Umbilical cord (tissue), 1 donor: ENCODE measurements at regions not wholly inside any gene's neighbourhood (a gene's known extent, or its start where the extent isn't known, plus 50 kb on each side); places are given as distances from the start of the nearest gene placed in this dataset.

Experiments used
- DNase-seq: peaks from one replicate; pipeline ENCODE4 v3.0.0-alpha.2; 2015; ENCODE audit warnings: low spot score

- DNase-seq = no peak
These were observed 216.3 kb downstream of the EFHB start for GRCh38 chr3:19717736-19718135.

- no peak for DNase-seq
These were observed 222.7 kb downstream of the EFHB start for GRCh38 chr3:19711160-19711782.

- no peak for DNase-seq
These were observed 231.5 kb downstream of the EFHB start for GRCh38 chr3:19702416-19703078.

- no peak for DNase-seq
These were observed 245.2 kb downstream of the EFHB start for GRCh38 chr3:19688767-19689166.

GRCh38 chr3:19668163-19668562 lies 265.9 kb downstream of the EFHB start:
- no peak for DNase-seq

- DNase-seq = no peak
These were observed 271.5 kb downstream of the EFHB start for GRCh38 chr3:19662486-19662885.

GRCh38 chr3:19652336-19652735 lies 281.7 kb downstream of the EFHB start:
- no peak for DNase-seq

GRCh38 chr3:19645093-19645492 lies 288.9 kb downstream of the EFHB start:
- DNase-seq = no peak

GRCh38 chr3:19644405-19644804 lies 289.6 kb downstream of the EFHB start:
- DNase-seq = no peak

- no peak for DNase-seq
These were observed 292.6 kb downstream of the EFHB start for GRCh38 chr3:19641408-19641807.

- no peak for DNase-seq
These were observed 301.6 kb downstream of the EFHB start for GRCh38 chr3:19632099-19633074.

GRCh38 chr3:19598870-19599269 lies 335.1 kb downstream of the EFHB start:
- no peak for DNase-seq

GRCh38 chr3:19596408-19596807 lies 337.6 kb downstream of the EFHB start:
- no peak for DNase-seq

GRCh38 chr3:19595884-19596283 lies 338.1 kb downstream of the EFHB start:
- no peak for DNase-seq
